ENCODE measurements at regions not wholly inside any gene's neighbourhood (a gene's known extent, or its start where the extent isn't known, plus 50 kb on each side); places are given as distances from the start of the nearest gene placed in this dataset.
"Not testable (repeated sequence)": the region's sequence is repeated elsewhere in the genome, so short reads cannot be mapped to it uniquely, and the experiment has no call there.

DNA sequence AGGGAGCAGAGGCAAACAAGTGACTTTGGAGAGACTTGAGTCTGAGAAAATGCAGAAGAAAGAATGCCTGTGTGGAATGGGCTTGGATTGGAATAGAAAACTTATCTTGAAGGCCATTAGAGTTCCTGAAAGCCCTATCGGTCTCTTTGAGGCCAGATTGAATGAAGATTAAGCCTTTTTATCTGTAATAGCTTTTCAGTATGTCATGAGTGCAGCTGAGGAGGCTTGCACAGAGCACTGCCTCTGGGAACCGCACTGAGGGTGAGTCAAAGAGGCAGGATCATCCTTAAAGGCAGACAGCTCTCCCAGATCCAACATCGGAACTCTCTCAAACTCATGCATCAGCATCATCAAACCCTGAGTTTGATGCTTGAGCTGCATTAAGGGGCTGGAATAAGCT is 515.2 kb downstream of the NTRK3 start:
- no peak overlapping the region for H3K4me3 ChIP-seq
- DNase-seq (no peak), ATAC-seq (no peak)
- no peaks in the 10 kb centered on the region for H3K36me3 ChIP-seq (ENCODE audit: low read depth)
- intact Hi-C loops (cut with DNase I, micrococcal nuclease) = no loop called here
- H3K4me1 ChIP-seq (ENCODE audit: low read depth) = no peaks in the 10 kb centered on the region
- H3K9me3 ChIP-seq = no peaks in the 10 kb centered on the region
- TF ChIP-seq, protein P1, sequence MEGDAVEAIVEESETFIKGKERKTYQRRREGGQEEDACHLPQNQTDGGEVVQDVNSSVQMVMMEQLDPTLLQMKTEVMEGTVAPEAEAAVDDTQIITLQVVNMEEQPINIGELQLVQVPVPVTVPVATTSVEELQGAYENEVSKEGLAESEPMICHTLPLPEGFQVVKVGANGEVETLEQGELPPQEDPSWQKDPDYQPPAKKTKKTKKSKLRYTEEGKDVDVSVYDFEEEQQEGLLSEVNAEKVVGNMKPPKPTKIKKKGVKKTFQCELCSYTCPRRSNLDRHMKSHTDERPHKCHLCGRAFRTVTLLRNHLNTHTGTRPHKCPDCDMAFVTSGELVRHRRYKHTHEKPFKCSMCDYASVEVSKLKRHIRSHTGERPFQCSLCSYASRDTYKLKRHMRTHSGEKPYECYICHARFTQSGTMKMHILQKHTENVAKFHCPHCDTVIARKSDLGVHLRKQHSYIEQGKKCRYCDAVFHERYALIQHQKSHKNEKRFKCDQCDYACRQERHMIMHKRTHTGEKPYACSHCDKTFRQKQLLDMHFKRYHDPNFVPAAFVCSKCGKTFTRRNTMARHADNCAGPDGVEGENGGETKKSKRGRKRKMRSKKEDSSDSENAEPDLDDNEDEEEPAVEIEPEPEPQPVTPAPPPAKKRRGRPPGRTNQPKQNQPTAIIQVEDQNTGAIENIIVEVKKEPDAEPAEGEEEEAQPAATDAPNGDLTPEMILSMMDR (IDR thresholded peaks at IDR 0.05) = no peak

DNA sequence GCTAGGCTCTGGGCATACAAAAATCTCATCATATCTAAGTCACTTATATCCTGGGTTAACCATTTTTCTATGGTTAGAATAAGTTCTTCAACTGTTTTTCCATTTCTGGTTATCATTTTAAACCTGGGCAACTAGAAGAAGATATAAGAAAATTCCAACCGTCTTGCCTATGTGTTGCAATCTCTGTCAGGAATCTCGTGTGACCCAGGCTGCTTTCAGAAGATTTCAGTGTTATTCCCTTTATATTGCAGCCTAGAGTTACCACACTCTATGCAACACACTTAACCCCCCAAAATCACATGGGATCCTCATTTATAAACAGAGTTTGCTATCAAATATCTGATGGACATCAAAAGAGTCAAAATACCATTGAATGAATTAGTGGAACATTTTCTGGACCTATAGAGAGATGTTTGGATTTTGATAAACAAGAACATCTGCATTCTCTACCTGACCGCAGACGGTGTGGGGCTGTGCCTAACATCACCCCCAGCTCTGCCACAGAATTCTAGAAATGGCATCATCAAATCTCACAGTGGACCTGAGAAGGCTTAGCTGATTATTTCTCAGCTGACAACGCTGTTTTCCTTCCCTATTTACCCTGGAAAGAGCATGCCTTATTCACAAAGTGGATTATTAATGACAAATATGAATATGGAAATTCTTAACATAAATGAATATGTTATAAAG is 515.7 kb downstream of the NTRK3 start:
- no peak for ATAC-seq
- intact Hi-C loops (cut with DNase I, micrococcal nuclease) = no loop called here

DNA sequence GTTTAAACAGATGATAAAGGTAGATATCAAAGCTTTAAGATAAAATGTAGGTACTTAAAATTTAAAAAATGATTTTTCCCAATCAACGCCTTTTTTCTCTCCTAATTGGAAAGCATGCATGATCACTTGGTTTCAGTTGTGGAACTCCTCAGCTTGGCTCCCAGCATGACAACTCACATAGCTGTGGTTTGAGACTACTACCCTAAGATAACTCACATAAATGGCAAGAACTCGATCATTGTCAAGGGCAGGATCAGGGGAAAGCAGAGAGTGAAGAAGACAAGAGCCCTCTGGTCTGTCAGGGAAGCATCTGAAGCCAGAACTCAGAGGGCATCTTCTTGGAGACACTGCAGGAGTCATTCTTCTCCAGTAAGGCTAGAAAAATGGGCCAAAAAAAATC is 516.7 kb downstream of the NTRK3 start:
- TF ChIP-seq, protein P1 (IDR thresholded peaks at IDR 0.05) = no peak
- no peaks in the 10 kb centered on the region for H3K36me3 ChIP-seq (ENCODE audit: low read depth)
- intact Hi-C loops (cut with DNase I, micrococcal nuclease) = no loop called here
- no peak for ATAC-seq
- no peaks in the 10 kb centered on the region for H3K4me1 ChIP-seq (ENCODE audit: low read depth)
- no peak for DNase-seq
- no peak overlapping the region for H3K4me3 ChIP-seq
- no peaks in the 10 kb centered on the region for H3K9me3 ChIP-seq

More for the DNA sequence above, 515.7 kb downstream of the NTRK3 start:
- Histone ChIP-seq H3K4me1 (ENCODE audit: low read depth) (no peaks in the 10 kb centered on the region), H3K9me3 (no peaks in the 10 kb centered on the region), H3K4me3 (no peak overlapping the region), H3K36me3 (ENCODE audit: low read depth) (no peaks in the 10 kb centered on the region)
- DNase-seq = no peak
- TF ChIP-seq, protein P1 (IDR thresholded peaks at IDR 0.05) = no peak

DNA sequence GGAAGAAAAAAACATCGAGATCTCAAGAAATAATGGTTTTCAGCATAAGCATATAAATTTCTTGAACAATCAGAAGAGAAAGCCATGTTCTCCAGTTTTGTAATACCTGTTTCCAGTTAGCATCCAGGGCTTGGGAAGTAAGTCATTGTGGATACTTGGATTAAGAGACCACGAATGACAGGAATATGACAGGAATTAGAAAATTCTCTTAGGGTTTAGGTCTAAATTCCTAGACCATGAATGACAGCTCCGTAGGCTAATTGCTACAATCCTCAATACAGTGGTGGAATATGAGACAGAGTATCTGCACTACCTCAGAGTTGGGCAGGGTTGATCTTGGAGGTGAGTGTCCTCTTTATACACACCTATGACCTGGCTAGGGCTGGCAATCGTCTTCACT is 517.5 kb downstream of the NTRK3 start:
- no peaks in the 10 kb centered on the region for H3K9me3 ChIP-seq
- no peak for ATAC-seq
- no peak overlapping the region for H3K4me3 ChIP-seq
- H3K36me3 ChIP-seq (ENCODE audit: low read depth) = no peaks in the 10 kb centered on the region
- DNase-seq = no peak
- no peaks in the 10 kb centered on the region for H3K4me1 ChIP-seq (ENCODE audit: low read depth)
- TF ChIP-seq, protein P1 (IDR thresholded peaks at IDR 0.05) = no peak
- intact Hi-C loops (cut with DNase I, micrococcal nuclease) = no loop called here

DNA sequence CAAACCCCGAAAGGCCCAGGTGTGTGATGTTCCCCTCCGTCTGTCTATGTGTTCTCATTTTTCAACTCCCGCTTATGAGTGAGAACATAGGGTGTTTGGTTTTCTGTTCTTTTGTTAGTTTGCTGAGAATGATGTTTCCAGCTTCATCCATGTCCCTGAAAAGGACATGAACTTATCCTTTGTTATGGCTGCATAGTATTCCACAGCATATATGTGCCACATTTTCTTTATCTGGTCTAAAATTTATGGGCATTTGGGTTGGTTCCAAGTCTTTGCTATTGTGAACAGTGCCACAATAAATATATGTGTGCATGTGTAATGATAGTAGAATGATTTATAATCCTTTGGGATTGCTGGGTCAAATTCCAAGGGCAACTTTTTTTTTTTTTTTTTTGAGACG is 519.1 kb downstream of the NTRK3 start:
- H3K4me1 ChIP-seq (ENCODE audit: low read depth); H3K4me3 ChIP-seq; H3K36me3 ChIP-seq (ENCODE audit: low read depth); intact Hi-C loops (cut with DNase I, micrococcal nuclease); ATAC-seq; H3K9me3 ChIP-seq; DNase-seq: not testable (repeated sequence)

DNA sequence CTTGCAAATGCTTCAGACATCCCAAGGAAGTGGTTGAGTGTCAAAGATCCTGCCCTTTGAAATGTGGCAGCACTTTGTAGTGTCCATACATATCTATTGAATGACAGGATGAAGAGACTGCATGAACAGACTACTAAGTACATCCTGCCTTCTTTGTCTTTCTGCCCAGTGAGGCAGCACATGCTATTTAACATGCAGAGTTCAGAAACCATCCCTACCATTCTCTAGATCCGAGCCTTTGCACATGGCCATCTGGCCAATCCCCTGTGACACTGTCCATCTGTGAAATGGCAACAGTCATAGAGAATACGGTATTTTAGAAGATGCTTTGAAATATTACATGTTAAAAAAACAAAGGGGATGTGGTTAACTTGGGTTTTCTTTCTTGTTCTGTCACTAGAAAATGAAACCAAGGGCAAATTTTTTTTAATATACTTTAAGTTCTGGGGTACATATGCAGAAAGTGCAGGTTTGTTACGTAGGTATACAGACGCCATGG is 519.6 kb downstream of the NTRK3 start:
- intact Hi-C loops (cut with DNase I, micrococcal nuclease) = no loop called here
- no peak for ATAC-seq
- Histone ChIP-seq H3K9me3 (no peaks in the 10 kb centered on the region), H3K4me1 (ENCODE audit: low read depth) (no peaks in the 10 kb centered on the region), H3K36me3 (ENCODE audit: low read depth) (no peaks in the 10 kb centered on the region), H3K4me3 (no peak overlapping the region)
- TF ChIP-seq, protein P1 (IDR thresholded peaks at IDR 0.05) = no peak
- no peak for DNase-seq

Measured in mucosa of descending colon (tissue), 3 donors.